Liver (tissue), 8 donors: ENCODE measurements at regions not wholly inside any gene's neighbourhood (a gene's known extent, or its start where the extent isn't known, plus 50 kb on each side); places are given as distances from the start of the nearest gene placed in this dataset.

Source experiments
- DNase-seq: peaks from one replicate; pipeline ENCODE4 v3.0.0-alpha.2; 2017; ENCODE audit warnings: low spot score
- H3K27ac ChIP-seq, 2 donors: one replicate each; pipeline ENCODE4 v1.7.0; 2013; ENCODE audit warnings: inconsistent platforms in 2 of 2, low read length in 2 of 2, control low read depth in 1 of 2, low read depth in 1 of 2, mild to moderate bottlenecking in 1 of 2
- H3K27me3 ChIP-seq, 4 donors: one replicate each; pipeline versions ENCODE4 v1.6.1 to v1.7.0; 2013; ENCODE audit warnings: low read length in 3 of 4, inconsistent platforms in 1 of 4, mild to moderate bottlenecking in 1 of 4, moderate library complexity in 1 of 4; ENCODE audit not compliant: control insufficient read depth in 4 of 4, insufficient read depth in 4 of 4
- H3K36me3 ChIP-seq, 4 donors: one replicate each; pipeline versions ENCODE4 v1.6.1 to v1.7.0; 2013; ENCODE audit warnings: low read length in 3 of 4, mild to moderate bottlenecking in 3 of 4, low read depth in 1 of 4, moderate library complexity in 1 of 4; ENCODE audit not compliant: control insufficient read depth in 4 of 4, insufficient read depth in 3 of 4
- H3K4me1 ChIP-seq, 4 donors: one replicate each; pipeline versions ENCODE4 v1.6.1 to v1.7.0; 2013; ENCODE audit warnings: low read length in 3 of 4, mild to moderate bottlenecking in 3 of 4, moderate library complexity in 1 of 4; ENCODE audit not compliant: control insufficient read depth in 4 of 4, insufficient read depth in 4 of 4
- H3K4me3 ChIP-seq, 3 donors: one replicate each; pipeline versions ENCODE4 v1.6.1 to v1.7.0; 2013; ENCODE audit warnings: low read length in 3 of 3, control low read depth in 1 of 3, low read depth in 1 of 3, mild to moderate bottlenecking in 1 of 3
- H3K9ac ChIP-seq, 2 donors: one replicate each; pipeline ENCODE4 v1.7.0; 2013; ENCODE audit warnings: low read length in 2 of 2, mild to moderate bottlenecking in 2 of 2, moderate library complexity in 2 of 2, control low read depth in 1 of 2, low read depth in 1 of 2
- H3K9me3 ChIP-seq, 4 donors: one replicate each; pipeline versions ENCODE4 v1.6.1 to v1.7.0; 2013; ENCODE audit warnings: low read length in 3 of 4; ENCODE audit not compliant: control insufficient read depth in 4 of 4
- ATF3 ChIP-seq: IDR thresholded peaks from 2 replicates; pipeline ENCODE4 v1.6.1; 2016; ENCODE audit warnings: antibody characterized with exemption
- CTCF ChIP-seq: fragments of 150-350 bp; IDR thresholded peaks from 2 replicates; pipeline ENCODE4 v1.5.1; 2017; ENCODE audit warnings: improper control_type of control experiment, low read depth, low read length; ENCODE audit not compliant: missing input control
- EGR1 ChIP-seq, 2 donors: IDR thresholded peaks; 2 replicates each; pipeline ENCODE4 v1.6.1; 2016 to 2018; ENCODE audit warnings: antibody characterized with exemption in 2 of 2, low read depth in 2 of 2
- FOXA1 ChIP-seq: IDR thresholded peaks from 2 replicates; pipeline ENCODE4 v1.6.1; 2016; ENCODE audit warnings: antibody characterized with exemption
- FOXA2 ChIP-seq: IDR thresholded peaks from 2 replicates; pipeline ENCODE4 v1.6.1; 2016; ENCODE audit warnings: antibody characterized with exemption
- GABPA ChIP-seq, 2 donors: IDR thresholded peaks in 1 of 2; conservative IDR thresholded peaks in 1 of 2; 2 replicates each; pipeline ENCODE4 v1.6.1; 2016; ENCODE audit warnings: antibody characterized with exemption in 2 of 2, mild to moderate bottlenecking in 1 of 2, moderate library complexity in 1 of 2
- HNF4A ChIP-seq, 2 donors: conservative IDR thresholded peaks; 2 replicates each; pipeline ENCODE4 v1.6.1; 2016; ENCODE audit warnings: antibody characterized with exemption in 2 of 2, mild to moderate bottlenecking in 2 of 2
- HNF4G ChIP-seq: IDR thresholded peaks from 2 replicates; pipeline ENCODE4 v1.6.1; 2016; ENCODE audit warnings: antibody characterized with exemption
- JUND ChIP-seq, 2 donors: IDR thresholded peaks; 2 replicates each; pipeline ENCODE4 v1.6.1; 2016; ENCODE audit warnings: antibody characterized with exemption in 2 of 2
- MAX ChIP-seq: IDR thresholded peaks from 2 replicates; pipeline ENCODE4 v1.6.1; 2016; ENCODE audit warnings: antibody characterized with exemption
- NR2F2 ChIP-seq: IDR thresholded peaks from 2 replicates; pipeline ENCODE4 v1.6.1; 2016; ENCODE audit warnings: antibody characterized with exemption
- RAD21 ChIP-seq, 2 donors: IDR thresholded peaks; 2 replicates each; pipeline ENCODE4 v1.6.1; 2016; ENCODE audit warnings: antibody characterized with exemption in 2 of 2, mild to moderate bottlenecking in 2 of 2
- REST ChIP-seq: IDR thresholded peaks from 2 replicates; pipeline ENCODE4 v1.6.1; 2016; ENCODE audit warnings: antibody characterized with exemption, mild to moderate bottlenecking
- RXRA ChIP-seq, 2 donors: IDR thresholded peaks; 2 replicates each; pipeline ENCODE4 v1.6.1; 2017 to 2018; ENCODE audit warnings: antibody characterized with exemption in 2 of 2, mild to moderate bottlenecking in 1 of 2
- TAF1 ChIP-seq: conservative IDR thresholded peaks from 2 replicates; pipeline ENCODE4 v1.6.1; 2016; ENCODE audit warnings: antibody characterized with exemption, mild to moderate bottlenecking
- YY1 ChIP-seq: IDR thresholded peaks from 2 replicates; pipeline ENCODE4 v1.6.1; 2016; ENCODE audit warnings: antibody characterized with exemption, mild to moderate bottlenecking
- ZBTB33 ChIP-seq: IDR thresholded peaks from 2 replicates; pipeline ENCODE4 v1.6.1; 2016; ENCODE audit warnings: antibody characterized with exemption
- WGBS: extraction: QIAGEN DNeasy Blood & Tissue Kit; methylation state at CpG from one replicate; pipeline ENCODE4 v1.1.7; 2013; 5-methylcytosine and 5-hydroxymethylcytosine counted together
- donor health status: healthy.
- donor health status: healthy.
- donor health status: healthy.
- donor health status: healthy.
- donor health status: healthy.

- Histone ChIP-seq H3K4me3 (no peak overlapping the region), H3K27ac (no peak overlapping the region), H3K9me3 (peaks cover 0 to 4% (median under 1%) of the 10 kb centered on the region in 4 donors), H3K36me3 (no peaks in the 10 kb centered on the region), H3K27me3 (no peaks in the 10 kb centered on the region), H3K4me1 (no peaks in the 10 kb centered on the region), H3K9ac (no peak overlapping the region)
- WGBS = 86% methylated on average over 2 of the region's 2 CpGs
- TF ChIP-seq MAX = no peak
- TF ChIP-seq CTCF = no peak
- TF ChIP-seq GABPA (IDR thresholded peaks at IDR 0.05 in 1 of 2, conservative IDR thresholded peaks at IDR 0.05 in 1 of 2) = no peak
- no peak for TF ChIP-seq ATF3
- TF ChIP-seq FOXA1 = no peak
- no peak for TF ChIP-seq JUND (IDR thresholded peaks at IDR 0.05)
- TF ChIP-seq EGR1 (IDR thresholded peaks at IDR 0.05; ENCODE audit: low read depth in 2 of 2) = no peak
- TF ChIP-seq ZBTB33 = no peak
- no peak for TF ChIP-seq HNF4A (conservative IDR thresholded peaks at IDR 0.05)
- no peak for TF ChIP-seq TAF1
- no peak for TF ChIP-seq FOXA2
- TF ChIP-seq REST = no peak
- TF ChIP-seq NR2F2 = no peak
- no peak for TF ChIP-seq HNF4G
- no peak for TF ChIP-seq YY1
- TF ChIP-seq RAD21 (IDR thresholded peaks at IDR 0.05) = no peak
- no peak for TF ChIP-seq RXRA (IDR thresholded peaks at IDR 0.05)
- no peak for DNase-seq
Observed at GRCh38 chr9:7239708-7240107, 481.9 kb downstream of the KDM4C start.

- no peaks in the 10 kb centered on the region for H3K4me1 ChIP-seq
- 69% methylated on average over 2 of the region's 2 CpGs for WGBS
- peaks cover 0 to 4% (median under 1%) of the 10 kb centered on the region in 4 donors for H3K9me3 ChIP-seq
- no peaks in the 10 kb centered on the region for H3K36me3 ChIP-seq
- no peak overlapping the region for H3K9ac ChIP-seq
- no peak overlapping the region for H3K27ac ChIP-seq
- H3K4me3 ChIP-seq = no peak overlapping the region
- DNase-seq = no peak
- TF ChIP-seq MAX = no peak
- no peak for TF ChIP-seq FOXA2
- TF ChIP-seq YY1 = no peak
- no peak for TF ChIP-seq JUND (IDR thresholded peaks at IDR 0.05)
- H3K27me3 ChIP-seq = no peaks in the 10 kb centered on the region
Observed at GRCh38 chr9:7238247-7238637, 480.5 kb downstream of the KDM4C start.
